CD4-positive, alpha-beta T cell (primary cell): ENCODE measurements at regions not wholly inside any gene's neighbourhood (a gene's known extent, or its start where the extent isn't known, plus 50 kb on each side); places are given as distances from the start of the nearest gene placed in this dataset.

Experiments used
- ATAC-seq: fragments of 200-7000 bp; cut with Tn5 transposase; one replicate; pipeline ENCODE4 v1.10.0; 2022; ENCODE audit warnings: mild to moderate bottlenecking; ENCODE audit not compliant: poor library complexity
- CTCF ChIA-PET: fragments of 350-600 bp; sonication (Branson Sonifier 250); formaldehyde crosslinking; loops from one replicate; lab custom pipeline; 2021; ENCODE audit warnings: antibody characterized with exemption, inconsistent platforms; lab: Charles Lee
- POLR2A ChIA-PET: fragments of 350-600 bp; sonication (Branson Sonifier 250); formaldehyde crosslinking; loops from one replicate; lab custom pipeline; 2021; ENCODE audit warnings: antibody characterized with exemption, inconsistent platforms; lab: Charles Lee
- DNase-seq, 14 experiments: peaks; one replicate each; pipeline ENCODE4 v3.0.0-alpha.2; 2013 to 2020; ENCODE audit warnings: mixed read lengths in 2 of 14
- H3K27ac ChIP-seq, 2 donors: one replicate each; pipeline versions ENCODE4 v1.5.1 to v1.7.0; 2013; ENCODE audit warnings: low read length in 2 of 2, low read depth in 1 of 2, mild to moderate bottlenecking in 1 of 2
- H3K27me3 ChIP-seq, 2 experiments: 1 replicate in 1 of 2; 2 replicates in 1 of 2; pipeline versions ENCODE4 v1.6.1 to v1.7.0; 2013; ENCODE audit warnings: low read length in 2 of 2, control low read depth in 1 of 2, mild to moderate bottlenecking in 1 of 2, moderate library complexity in 1 of 2; ENCODE audit not compliant: insufficient read depth in 2 of 2, control insufficient read depth in 1 of 2
- H3K36me3 ChIP-seq: one replicate; pipeline ENCODE4 v1.6.1; 2013; ENCODE audit warnings: low read length, control low read depth; ENCODE audit not compliant: insufficient read depth
- H3K4me1 ChIP-seq: one replicate; pipeline ENCODE4 v1.6.1; 2013; ENCODE audit warnings: low read length, control low read depth; ENCODE audit not compliant: insufficient read depth
- H3K4me3 ChIP-seq: one replicate; pipeline ENCODE4 v1.5.1; 2013; ENCODE audit warnings: mild to moderate bottlenecking, low read length, moderate library complexity
- H3K9me3 ChIP-seq, 2 experiments: 1 replicate in 1 of 2; 2 replicates in 1 of 2; pipeline versions ENCODE4 v1.6.1 to v1.7.0; 2013; ENCODE audit warnings: low read length in 2 of 2, mild to moderate bottlenecking in 2 of 2, control low read depth in 1 of 2, moderate library complexity in 1 of 2; ENCODE audit not compliant: control insufficient read depth in 1 of 2, insufficient read depth in 1 of 2
- H3K27ac Mint-ChIP-seq: one replicate; pipeline ENCODE4 v1.8.0; 2020; ENCODE audit warnings: mixed read lengths
- H3K27me3 Mint-ChIP-seq: one replicate; pipeline ENCODE4 v1.8.0; 2021; ENCODE audit warnings: mixed read lengths
- H3K36me3 Mint-ChIP-seq: one replicate; pipeline ENCODE4 v1.8.0; 2021; ENCODE audit warnings: low read depth, mixed read lengths
- H3K4me1 Mint-ChIP-seq: one replicate; pipeline ENCODE4 v1.8.0; 2021; ENCODE audit warnings: low read depth, mixed read lengths
- H3K4me3 Mint-ChIP-seq: one replicate; pipeline ENCODE4 v1.8.0; 2020; ENCODE audit warnings: mild to moderate bottlenecking, mixed read lengths
- H3K9me3 Mint-ChIP-seq: one replicate; pipeline ENCODE4 v1.8.0; 2020; ENCODE audit warnings: mixed read lengths
- CTCF ChIP-seq: fragments of 200-600 bp; IDR thresholded peaks from one replicate; pipeline ENCODE4 v1.8.0; 2022; ENCODE audit warnings: antibody characterized with exemption, mild to moderate bottlenecking
- intact Hi-C, 2 experiments: fragments of 100-400 bp; cut with DNase I in 1 of 2; cut with micrococcal nuclease in 1 of 2; formaldehyde crosslinking; loops; one replicate each; pipeline versions ENCODE4 v1.15.1 to v1.9.0; 2023 to 2025; cut with DNase I, micrococcal nuclease

DNA sequence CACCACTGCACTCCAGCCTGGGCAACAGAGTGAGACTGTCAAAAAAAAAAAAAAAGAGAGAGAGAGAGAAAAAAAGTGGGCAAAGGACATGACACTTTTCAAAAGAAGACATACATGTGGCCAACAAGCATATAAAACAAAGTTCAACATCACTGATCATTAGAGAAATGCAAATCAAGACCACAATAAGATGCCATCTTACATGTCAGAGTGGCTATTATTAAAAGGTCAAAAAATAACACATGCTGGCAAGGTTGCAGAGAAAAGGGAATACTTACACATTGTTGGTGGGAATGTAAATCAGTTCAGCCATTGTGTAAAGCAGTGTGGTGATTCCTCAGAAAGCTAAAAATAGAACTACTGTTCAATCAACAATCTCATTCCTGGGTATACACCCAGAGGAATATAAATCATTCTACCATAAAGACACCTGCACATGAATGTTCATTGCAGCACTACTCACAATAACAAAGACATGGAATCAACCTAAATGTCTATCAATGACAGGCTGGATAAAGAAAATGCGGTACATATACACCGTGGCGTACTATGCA, 94.9 kb upstream of the TRIM2 start:
- Histone ChIP-seq H3K36me3 (no peaks in the 10 kb centered on the region), H3K27me3 (no peaks in the 10 kb centered on the region), H3K4me1 (peaks cover 30% of the 10 kb centered on the region), H3K4me3 (no peak overlapping the region), H3K27ac (no peak overlapping the region), H3K9me3 (no peaks in the 10 kb centered on the region)
- ChIA-PET POLR2A (no interaction called here), CTCF (interaction anchor here (9.1 kb wide), 1 partner anchor 25 kb away, joined by 77 read pairs; no protein-coding TSS in a partner anchor)
- peaks cover 5% of the 10 kb centered on the region for H3K4me1 Mint-ChIP-seq
- H3K27me3 Mint-ChIP-seq, result no peaks in the 10 kb centered on the region
- H3K27ac Mint-ChIP-seq, result no peak overlapping the region
- no peak overlapping the region for H3K4me3 Mint-ChIP-seq
- DNase-seq (no peak), ATAC-seq (no peak)
- no peaks in the 10 kb centered on the region for H3K36me3 Mint-ChIP-seq
- TF ChIP-seq CTCF, result no peak
- intact Hi-C loops, result no loop called here
- H3K9me3 Mint-ChIP-seq, result peaks cover 4% of the 10 kb centered on the region

DNA sequence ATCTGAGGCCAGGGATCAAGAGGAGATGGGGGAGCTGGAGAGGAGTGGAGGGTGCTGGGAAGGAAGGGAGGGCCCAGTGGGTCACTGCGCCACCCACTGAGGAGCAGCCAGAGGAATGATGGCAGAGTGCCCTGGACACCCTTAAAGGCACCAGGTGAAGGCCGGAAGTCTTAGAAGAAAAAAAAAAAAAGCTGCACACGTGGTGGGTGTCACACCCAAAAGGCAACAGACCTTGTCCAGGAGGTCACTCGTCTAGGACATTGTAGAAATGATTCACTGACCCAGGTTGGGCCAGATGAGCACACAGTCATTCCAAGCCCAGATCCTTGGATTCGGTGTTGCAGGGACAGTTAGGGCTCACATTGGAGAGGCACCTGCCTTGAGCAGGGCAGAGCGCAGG, 93.5 kb upstream of the TRIM2 start:
- POLR2A ChIA-PET, result no interaction called here
- H3K9me3 Mint-ChIP-seq, result peaks cover 4% of the 10 kb centered on the region
- H3K4me3 Mint-ChIP-seq, result no peak overlapping the region
- DNase-seq, result no peak
- TF ChIP-seq CTCF, result no peak
- CTCF ChIA-PET, result interaction anchor here (1.0 to 9.1 kb wide), 2 partner anchors 17 to 27 kb away, joined by 3 to 77 read pairs; no protein-coding TSS in a partner anchor
- H3K27ac Mint-ChIP-seq, result no peak overlapping the region
- H3K4me1 ChIP-seq, result peaks cover 44% of the 10 kb centered on the region
- no peak overlapping the region for H3K27ac ChIP-seq
- intact Hi-C loops, result loop anchor here (5.0 to 10.0 kb wide), 2 partner anchors 333 to 1006 kb away; partner anchors contain the start of genes ARFIP1 (in 1 of the 2) and TIGD4 (in 1 of the 2)
- no peaks in the 10 kb centered on the region for H3K9me3 ChIP-seq
- H3K4me3 ChIP-seq, result no peak overlapping the region
- ATAC-seq, result no peak
- no peaks in the 10 kb centered on the region for H3K27me3 ChIP-seq
- H3K27me3 Mint-ChIP-seq, result no peaks in the 10 kb centered on the region
- no peaks in the 10 kb centered on the region for H3K36me3 Mint-ChIP-seq
- H3K36me3 ChIP-seq, result no peaks in the 10 kb centered on the region
- H3K4me1 Mint-ChIP-seq, result peaks cover 5% of the 10 kb centered on the region

- Histone ChIP-seq H3K4me1 (peaks cover 52% of the 10 kb centered on the region), H3K9me3 (no peaks in the 10 kb centered on the region), H3K27me3 (no peaks in the 10 kb centered on the region), H3K36me3 (no peaks in the 10 kb centered on the region), H3K27ac (no peak overlapping the region), H3K4me3 (no peak overlapping the region)
- no peak for ATAC-seq
- Mint-ChIP-seq H3K27ac (no peak overlapping the region), H3K36me3 (no peaks in the 10 kb centered on the region), H3K9me3 (no peaks in the 10 kb centered on the region), H3K4me1 (peaks cover 5% of the 10 kb centered on the region), H3K27me3 (no peaks in the 10 kb centered on the region), H3K4me3 (no peak overlapping the region)
- ChIA-PET CTCF (interaction anchor here (1.0 to 9.1 kb wide), 2 partner anchors 16 to 28 kb away, joined by 3 to 77 read pairs; no protein-coding TSS in a partner anchor), POLR2A (interaction anchor here (0.7 to 5.7 kb wide), 2 partner anchors 15 to 22 kb away, joined by 3 to 60 read pairs; no protein-coding TSS in a partner anchor)
- DNase-seq, result peak in 2 of 14 experiments; percentile 22 to 28
- intact Hi-C loops, result loop anchor here (5.0 to 10.0 kb wide), 2 partner anchors 334 to 1007 kb away; partner anchors contain the start of genes ARFIP1 (in 1 of the 2) and TIGD4 (in 1 of the 2)
- no peak for TF ChIP-seq CTCF
These were observed 92.7 kb upstream of the TRIM2 start for GRCh38 chr4:153111426-153112040.
